ENCODE measurements at regions not wholly inside any gene's neighbourhood (a gene's known extent, or its start where the extent isn't known, plus 50 kb on each side); places are given as distances from the start of the nearest gene placed in this dataset.

- H2AFZ ChIP-seq (ENCODE audit: low read depth, low read length), result no peak overlapping the region
- Mint-ChIP-seq H3K27ac (ENCODE audit: unreplicated experiment) (peak overlapping the region; percentile 51), H3K9me3 (ENCODE audit: unreplicated experiment) (no peaks in the 10 kb centered on the region), H3K36me3 (ENCODE audit: low read depth, unreplicated experiment) (no peaks in the 10 kb centered on the region), H3K4me1 (ENCODE audit: low read depth, unreplicated experiment) (peaks cover 11% of the 10 kb centered on the region), H3K27me3 (ENCODE audit: low read depth, unreplicated experiment) (no peaks in the 10 kb centered on the region), H3K4me3 (ENCODE audit: unreplicated experiment) (no peak overlapping the region)
- no peaks in the 10 kb centered on the region for H4K20me1 ChIP-seq (ENCODE audit: insufficient read depth, low read length)
- peak; percentile 74 for DNase-seq (ENCODE audit: low read depth)
- peak overlapping the region; percentile 24 for H3K27ac ChIP-seq (ENCODE audit: low read depth, low read length)
- H3K4me1 ChIP-seq (ENCODE audit: insufficient read depth, low read length), result peaks cover 3% of the 10 kb centered on the region
- no peak for TF ChIP-seq CTCF (IDR thresholded peaks at IDR 0.05; ENCODE audit: insufficient read depth, low read depth, low read length)
- no peak overlapping the region for H3K4me3 ChIP-seq (ENCODE audit: insufficient read depth, low read depth, low read length)
- H3K9me3 ChIP-seq (ENCODE audit: insufficient read depth, low read depth, low read length), result no peaks in the 10 kb centered on the region
- H3K27me3 ChIP-seq (ENCODE audit: insufficient read depth, low read length), result peaks cover 5% of the 10 kb centered on the region
- no peak overlapping the region for H3K4me2 ChIP-seq (ENCODE audit: low read length)
- H3K79me2 ChIP-seq (ENCODE audit: insufficient read depth, low read length), result no peaks in the 10 kb centered on the region
- no peak overlapping the region for H3K9ac ChIP-seq (ENCODE audit: low read length)
- no peaks in the 10 kb centered on the region for H3K36me3 ChIP-seq (ENCODE audit: insufficient read depth, low read length)
- FAIRE-seq, result peak; percentile 81
These were observed 81.5 kb upstream of the RMDN2 start for GRCh38 chr2:37843556-37843955.

DNA sequence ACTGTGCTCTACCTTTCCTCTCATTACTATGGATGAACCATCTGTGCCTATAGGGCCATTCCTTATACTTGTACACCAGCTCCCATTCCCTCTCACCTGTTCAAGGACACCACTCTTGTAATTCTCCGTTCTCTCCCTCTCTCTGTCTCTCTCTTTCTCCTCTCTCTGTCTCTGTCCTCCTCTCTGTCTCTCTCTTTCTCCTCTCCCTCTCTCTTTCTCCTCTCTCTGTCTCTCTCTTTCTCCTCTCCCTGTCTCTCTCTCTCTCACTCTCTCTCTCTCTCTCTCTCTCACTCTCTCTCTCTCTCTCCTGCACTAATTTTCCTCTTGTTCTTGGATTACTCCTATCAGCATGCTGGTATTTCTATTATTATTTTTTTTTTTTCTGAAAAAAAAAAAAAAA is 78.9 kb upstream of the RMDN2 start:
- Histone ChIP-seq H3K9me3 (ENCODE audit: insufficient read depth, low read depth, low read length) (no peaks in the 10 kb centered on the region), H3K27ac (ENCODE audit: low read depth, low read length) (no peak overlapping the region), H3K9ac (ENCODE audit: low read length) (no peak overlapping the region), H3K79me2 (ENCODE audit: insufficient read depth, low read length) (no peaks in the 10 kb centered on the region), H2AFZ (ENCODE audit: low read depth, low read length) (no peak overlapping the region), H3K27me3 (ENCODE audit: insufficient read depth, low read length) (peaks cover 5% of the 10 kb centered on the region), H3K36me3 (ENCODE audit: insufficient read depth, low read length) (no peaks in the 10 kb centered on the region), H3K4me3 (ENCODE audit: insufficient read depth, low read depth, low read length) (no peak overlapping the region), H3K4me1 (ENCODE audit: insufficient read depth, low read length) (peaks cover 3% of the 10 kb centered on the region), H4K20me1 (ENCODE audit: insufficient read depth, low read length) (no peaks in the 10 kb centered on the region), H3K4me2 (ENCODE audit: low read length) (no peak overlapping the region)
- Mint-ChIP-seq H3K4me1 (ENCODE audit: low read depth, unreplicated experiment) (peaks cover 11% of the 10 kb centered on the region), H3K36me3 (ENCODE audit: low read depth, unreplicated experiment) (no peaks in the 10 kb centered on the region), H3K27ac (ENCODE audit: unreplicated experiment) (no peak overlapping the region), H3K4me3 (ENCODE audit: unreplicated experiment) (no peak overlapping the region), H3K9me3 (ENCODE audit: unreplicated experiment) (peaks cover 2% of the 10 kb centered on the region), H3K27me3 (ENCODE audit: low read depth, unreplicated experiment) (no peaks in the 10 kb centered on the region)
- FAIRE-seq (no peak), DNase-seq (ENCODE audit: low read depth) (no peak)
- TF ChIP-seq CTCF (IDR thresholded peaks at IDR 0.05; ENCODE audit: insufficient read depth, low read depth, low read length) (no peak), EZH2 (IDR thresholded peaks at IDR 0.05; ENCODE audit: insufficient read depth, low read length) (no peak)

DNA sequence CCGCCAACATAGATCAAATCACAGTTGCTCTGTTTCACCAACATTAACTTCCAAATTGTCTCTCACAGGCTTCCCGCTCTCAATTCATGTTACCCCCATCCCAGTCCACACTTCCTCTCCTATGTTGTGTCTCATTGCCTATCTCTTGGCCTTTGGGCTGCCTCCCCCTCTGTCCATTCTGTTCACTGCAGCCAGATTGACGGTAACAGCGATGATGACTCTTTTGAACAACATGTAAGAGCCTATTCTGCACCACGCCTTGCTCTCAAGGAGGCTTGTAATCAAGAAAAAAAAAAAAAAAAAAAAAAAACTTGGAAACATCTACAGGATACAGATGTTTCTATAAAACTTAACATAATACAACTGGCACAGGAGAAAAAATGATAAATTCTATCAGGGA is 77.3 kb upstream of the RMDN2 start:
- no peaks in the 10 kb centered on the region for H3K36me3 Mint-ChIP-seq (ENCODE audit: low read depth, unreplicated experiment)
- no peak for FAIRE-seq
- TF ChIP-seq CTCF (IDR thresholded peaks at IDR 0.05; ENCODE audit: insufficient read depth, low read depth, low read length) (no peak), EZH2 (IDR thresholded peaks at IDR 0.05; ENCODE audit: insufficient read depth, low read length) (no peak)

More for the DNA sequence above, 77.3 kb upstream of the RMDN2 start:
- Mint-ChIP-seq H3K4me1 (ENCODE audit: low read depth, unreplicated experiment) (peaks cover 8% of the 10 kb centered on the region), H3K27ac (ENCODE audit: unreplicated experiment) (no peak overlapping the region), H3K27me3 (ENCODE audit: low read depth, unreplicated experiment) (no peaks in the 10 kb centered on the region), H3K4me3 (ENCODE audit: unreplicated experiment) (no peak overlapping the region), H3K9me3 (ENCODE audit: unreplicated experiment) (peaks cover 2% of the 10 kb centered on the region)
- DNase-seq (ENCODE audit: low read depth), result no peak
- Histone ChIP-seq H3K79me2 (ENCODE audit: insufficient read depth, low read length) (no peaks in the 10 kb centered on the region), H3K4me1 (ENCODE audit: insufficient read depth, low read length) (peaks cover 3% of the 10 kb centered on the region), H3K9ac (ENCODE audit: low read length) (no peak overlapping the region), H3K36me3 (ENCODE audit: insufficient read depth, low read length) (no peaks in the 10 kb centered on the region), H3K4me3 (ENCODE audit: insufficient read depth, low read depth, low read length) (no peak overlapping the region), H3K9me3 (ENCODE audit: insufficient read depth, low read depth, low read length) (no peaks in the 10 kb centered on the region), H4K20me1 (ENCODE audit: insufficient read depth, low read length) (no peaks in the 10 kb centered on the region), H3K27me3 (ENCODE audit: insufficient read depth, low read length) (peaks cover 5% of the 10 kb centered on the region), H3K27ac (ENCODE audit: low read depth, low read length) (no peak overlapping the region), H3K4me2 (ENCODE audit: low read length) (no peak overlapping the region), H2AFZ (ENCODE audit: low read depth, low read length) (no peak overlapping the region)
